ENCODE measurements at regions not wholly inside any gene's neighbourhood (a gene's known extent, or its start where the extent isn't known, plus 50 kb on each side); places are given as distances from the start of the nearest gene placed in this dataset.

DNA sequence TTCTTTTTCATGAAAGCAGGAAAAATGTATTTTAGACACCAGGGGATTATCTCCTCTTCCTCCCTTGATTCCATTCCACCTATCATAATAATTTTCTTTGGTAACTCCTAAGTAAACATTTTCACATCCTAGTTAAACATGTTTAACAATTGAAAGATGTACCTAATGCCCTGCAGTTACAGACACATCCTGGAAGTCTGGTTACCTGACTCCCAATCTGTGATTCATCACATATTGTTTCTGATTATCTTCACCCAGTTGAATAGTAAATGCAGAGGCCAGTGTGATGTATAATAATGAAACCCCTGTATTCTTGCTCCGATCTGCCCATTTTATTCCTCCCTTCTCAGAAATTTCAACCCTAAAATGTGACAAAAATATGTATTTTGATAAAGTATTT is 1237.6 kb upstream of the LRRTM1 start:
- TF ChIP-seq, protein P1, sequence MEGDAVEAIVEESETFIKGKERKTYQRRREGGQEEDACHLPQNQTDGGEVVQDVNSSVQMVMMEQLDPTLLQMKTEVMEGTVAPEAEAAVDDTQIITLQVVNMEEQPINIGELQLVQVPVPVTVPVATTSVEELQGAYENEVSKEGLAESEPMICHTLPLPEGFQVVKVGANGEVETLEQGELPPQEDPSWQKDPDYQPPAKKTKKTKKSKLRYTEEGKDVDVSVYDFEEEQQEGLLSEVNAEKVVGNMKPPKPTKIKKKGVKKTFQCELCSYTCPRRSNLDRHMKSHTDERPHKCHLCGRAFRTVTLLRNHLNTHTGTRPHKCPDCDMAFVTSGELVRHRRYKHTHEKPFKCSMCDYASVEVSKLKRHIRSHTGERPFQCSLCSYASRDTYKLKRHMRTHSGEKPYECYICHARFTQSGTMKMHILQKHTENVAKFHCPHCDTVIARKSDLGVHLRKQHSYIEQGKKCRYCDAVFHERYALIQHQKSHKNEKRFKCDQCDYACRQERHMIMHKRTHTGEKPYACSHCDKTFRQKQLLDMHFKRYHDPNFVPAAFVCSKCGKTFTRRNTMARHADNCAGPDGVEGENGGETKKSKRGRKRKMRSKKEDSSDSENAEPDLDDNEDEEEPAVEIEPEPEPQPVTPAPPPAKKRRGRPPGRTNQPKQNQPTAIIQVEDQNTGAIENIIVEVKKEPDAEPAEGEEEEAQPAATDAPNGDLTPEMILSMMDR (IDR thresholded peaks at IDR 0.05) = no peak
- no peak for ATAC-seq
- H3K27ac ChIP-seq = no peak overlapping the region
- H3K27me3 ChIP-seq = no peaks in the 10 kb centered on the region
- intact Hi-C loops (cut with DNase I) = no loop called here
- DNase-seq = no peak
- H3K4me1 ChIP-seq = no peaks in the 10 kb centered on the region
- no peaks in the 10 kb centered on the region for H3K36me3 ChIP-seq
- no peaks in the 10 kb centered on the region for H3K9me3 ChIP-seq
- H3K4me3 ChIP-seq = no peak overlapping the region

DNA sequence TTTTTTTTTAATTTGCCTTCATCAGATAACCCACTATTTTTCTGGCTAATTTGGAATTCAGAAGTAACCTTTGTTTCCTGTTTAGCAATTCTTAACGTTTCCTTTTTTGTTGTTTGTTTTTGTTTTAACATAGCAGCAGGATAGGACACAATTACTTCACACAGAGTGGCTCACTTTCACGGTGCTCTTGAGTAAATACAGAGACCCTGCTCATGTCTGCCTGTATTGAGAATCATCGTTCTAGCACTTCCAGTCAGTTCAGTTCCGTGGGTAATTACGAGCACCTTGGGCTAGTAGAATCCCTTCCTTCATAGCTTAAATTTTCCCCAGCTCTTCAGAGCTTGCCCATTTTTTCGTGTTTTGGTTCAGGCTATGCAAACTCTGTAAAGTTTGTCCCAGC is 1225.4 kb upstream of the LRRTM1 start:
- DNase-seq (no peak), ATAC-seq (no peak)
- Histone ChIP-seq H3K27me3 (no peaks in the 10 kb centered on the region), H3K4me1 (no peaks in the 10 kb centered on the region), H3K36me3 (no peaks in the 10 kb centered on the region), H3K27ac (no peak overlapping the region), H3K4me3 (no peak overlapping the region), H3K9me3 (peaks cover 0 to 5% of the 10 kb centered on the region in 2 donors)
- TF ChIP-seq, protein P1 (IDR thresholded peaks at IDR 0.05) = no peak
- intact Hi-C loops (cut with DNase I) = no loop called here

DNA sequence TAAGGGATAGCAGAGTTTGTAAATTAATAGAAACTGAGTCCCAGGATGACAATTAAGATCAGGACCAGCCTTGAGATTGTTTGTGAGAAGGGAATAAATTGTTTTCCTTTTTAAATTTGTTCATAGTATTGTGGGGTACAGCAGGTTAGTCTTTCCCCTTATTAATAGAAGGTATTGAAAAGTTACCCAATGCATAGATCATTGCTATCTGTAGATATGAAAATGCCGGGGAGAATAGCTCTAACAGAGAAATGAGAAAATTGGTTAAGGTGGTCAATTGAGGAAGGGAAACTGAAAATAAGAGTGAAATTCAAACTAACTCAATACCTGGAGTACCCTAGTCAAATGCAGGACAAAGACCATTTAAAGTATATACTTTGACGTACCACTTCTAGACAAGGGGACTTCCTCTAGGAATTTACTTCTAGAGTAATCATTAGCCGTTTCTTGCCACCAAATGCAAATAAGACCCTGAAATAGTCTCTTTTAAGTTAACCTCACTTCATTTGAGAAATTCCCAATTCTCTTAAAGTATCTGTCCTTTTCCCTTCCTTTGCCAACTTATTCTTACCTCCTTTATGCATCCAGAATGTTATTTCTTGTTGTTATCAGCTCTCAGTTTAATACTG is 1224.4 kb upstream of the LRRTM1 start:
- H3K27me3 ChIP-seq = no peaks in the 10 kb centered on the region
- intact Hi-C loops (cut with DNase I) = no loop called here
- no peaks in the 10 kb centered on the region for H3K36me3 ChIP-seq
- TF ChIP-seq, protein P1 (IDR thresholded peaks at IDR 0.05) = no peak
- no peaks in the 10 kb centered on the region for H3K4me1 ChIP-seq
- no peak for DNase-seq
- no peak overlapping the region for H3K27ac ChIP-seq
- peaks cover 0 to 5% of the 10 kb centered on the region in 2 donors for H3K9me3 ChIP-seq
- no peak overlapping the region for H3K4me3 ChIP-seq
- ATAC-seq = no peak

DNA sequence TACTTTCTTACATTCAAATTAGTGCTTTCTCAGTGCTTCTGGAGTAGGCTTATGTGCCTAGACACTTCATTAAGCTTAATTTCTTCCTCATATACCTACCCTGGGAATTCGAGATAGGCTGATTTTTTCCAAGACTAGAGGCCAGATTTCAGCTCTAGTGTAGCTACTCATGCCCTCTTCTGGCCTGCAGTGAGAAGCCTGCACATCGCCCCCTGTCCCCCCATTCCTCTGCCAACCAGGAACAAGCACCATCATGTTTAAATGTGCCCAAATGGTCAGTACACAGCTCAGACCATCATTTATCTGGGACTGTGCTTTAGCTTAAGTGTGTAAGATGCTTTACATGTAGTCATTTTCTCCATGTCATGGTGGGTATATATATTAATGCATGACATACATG is 1218.8 kb upstream of the LRRTM1 start:
- Histone ChIP-seq H3K4me3 (no peak overlapping the region), H3K36me3 (no peaks in the 10 kb centered on the region), H3K27me3 (no peaks in the 10 kb centered on the region), H3K27ac (no peak overlapping the region), H3K4me1 (no peaks in the 10 kb centered on the region), H3K9me3 (peaks cover 0 to 5% of the 10 kb centered on the region in 2 donors)
- intact Hi-C loops (cut with DNase I) = no loop called here
- ATAC-seq (no peak), DNase-seq (no peak)
- TF ChIP-seq, protein P1 (IDR thresholded peaks at IDR 0.05) = no peak

- intact Hi-C loops (cut with DNase I) = no loop called here
- no peaks in the 10 kb centered on the region for H3K36me3 ChIP-seq
- H3K4me1 ChIP-seq = no peaks in the 10 kb centered on the region
- H3K4me3 ChIP-seq = no peak overlapping the region
- TF ChIP-seq, protein P1 (IDR thresholded peaks at IDR 0.05) = no peak
- H3K27ac ChIP-seq = no peak overlapping the region
- ATAC-seq = no peak
- no peaks in the 10 kb centered on the region for H3K9me3 ChIP-seq
- no peak for DNase-seq
- H3K27me3 ChIP-seq = no peaks in the 10 kb centered on the region
Observed at GRCh38 chr2:81513328-81513727, 1208.8 kb upstream of the LRRTM1 start.

Measured in left lung (tissue), 4 donors.